Kidney (tissue), 13 donors: ENCODE measurements at regions not wholly inside any gene's neighbourhood (a gene's known extent, or its start where the extent isn't known, plus 50 kb on each side); places are given as distances from the start of the nearest gene placed in this dataset.
"Not testable (repeated sequence)": the region's sequence is repeated elsewhere in the genome, so short reads cannot be mapped to it uniquely, and the experiment has no call there.

ENCODE experiments used
- DNase-seq, 5 donors: peaks; one replicate each; pipeline ENCODE4 v3.0.0-alpha.2; 2013 to 2020
- FAIRE-seq: peaks from 2 replicates; lab custom pipeline; 2012; peaks lifted over from hg19 to GRCh38; lab: Jason Lieb, UNC
- H3K27ac ChIP-seq, 2 donors: one replicate each; pipeline ENCODE4 v1.7.0; 2013; ENCODE audit warnings: low read depth in 2 of 2, low read length in 2 of 2, inconsistent platforms in 1 of 2
- H3K27me3 ChIP-seq: one replicate; pipeline ENCODE4 v1.7.1; 2013; ENCODE audit warnings: low read length, inconsistent platforms; ENCODE audit not compliant: control insufficient read depth, insufficient read depth
- H3K36me3 ChIP-seq, 3 donors: one replicate each; pipeline versions ENCODE4 v1.7.0 to v1.7.1; 2013; ENCODE audit warnings: low read length in 3 of 3, control low read depth in 1 of 3, inconsistent platforms in 1 of 3; ENCODE audit not compliant: insufficient read depth in 3 of 3, control insufficient read depth in 2 of 3
- H3K4me1 ChIP-seq, 3 donors: one replicate each; pipeline versions ENCODE4 v1.7.0 to v1.7.1; 2013; ENCODE audit warnings: low read length in 3 of 3, inconsistent platforms in 1 of 3, low read depth in 1 of 3; ENCODE audit not compliant: control insufficient read depth in 2 of 3, insufficient read depth in 2 of 3
- H3K4me3 ChIP-seq, 3 donors: one replicate each; pipeline versions ENCODE4 v1.7.0 to v1.8.1; 2013; ENCODE audit warnings: low read length in 3 of 3, control low read depth in 1 of 3, inconsistent platforms in 1 of 3
- H3K9ac ChIP-seq, 3 donors: one replicate each; pipeline versions ENCODE4 v1.7.0 to v1.7.1; 2013; ENCODE audit warnings: low read length in 3 of 3, control low read depth in 1 of 3, inconsistent platforms in 1 of 3
- H3K9me3 ChIP-seq, 3 donors: one replicate each; pipeline versions ENCODE4 v1.7.0 to v1.7.1; 2013; ENCODE audit warnings: low read length in 3 of 3, control low read depth in 1 of 3, inconsistent platforms in 1 of 3; ENCODE audit not compliant: control insufficient read depth in 2 of 3, insufficient read depth in 1 of 3
- intact Hi-C: fragments of 100-400 bp; cut with DNase I; formaldehyde crosslinking; loops from one replicate; pipeline ENCODE4 v1.11.1; 2022
- TF ChIP-seq, protein P1 (sequence below): IDR thresholded peaks from 3 replicates; pipeline ENCODE4 v1.5.1; 2012; ENCODE audit warnings: mild to moderate bottlenecking, moderate library complexity, borderline replicate concordance; ENCODE audit not compliant: insufficient read depth; ENCODE audit errors: extremely low read depth
- donor health status: control.
- donor health status: control.
- donor health status: control.
- donor health status: control.
- donor health status: control.
- donor health status: DM: yes; HTN: yes; CAD: no.
- donor health status: Normal renal cell carcinoma (clear cell type).

DNA sequence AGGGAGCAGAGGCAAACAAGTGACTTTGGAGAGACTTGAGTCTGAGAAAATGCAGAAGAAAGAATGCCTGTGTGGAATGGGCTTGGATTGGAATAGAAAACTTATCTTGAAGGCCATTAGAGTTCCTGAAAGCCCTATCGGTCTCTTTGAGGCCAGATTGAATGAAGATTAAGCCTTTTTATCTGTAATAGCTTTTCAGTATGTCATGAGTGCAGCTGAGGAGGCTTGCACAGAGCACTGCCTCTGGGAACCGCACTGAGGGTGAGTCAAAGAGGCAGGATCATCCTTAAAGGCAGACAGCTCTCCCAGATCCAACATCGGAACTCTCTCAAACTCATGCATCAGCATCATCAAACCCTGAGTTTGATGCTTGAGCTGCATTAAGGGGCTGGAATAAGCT is 515.2 kb downstream of the NTRK3 start:
- H3K9me3 ChIP-seq, result no peaks in the 10 kb centered on the region
- no peaks in the 10 kb centered on the region for H3K27me3 ChIP-seq
- no peak overlapping the region for H3K9ac ChIP-seq
- no peaks in the 10 kb centered on the region for H3K36me3 ChIP-seq
- no peak for FAIRE-seq
- TF ChIP-seq, protein P1, sequence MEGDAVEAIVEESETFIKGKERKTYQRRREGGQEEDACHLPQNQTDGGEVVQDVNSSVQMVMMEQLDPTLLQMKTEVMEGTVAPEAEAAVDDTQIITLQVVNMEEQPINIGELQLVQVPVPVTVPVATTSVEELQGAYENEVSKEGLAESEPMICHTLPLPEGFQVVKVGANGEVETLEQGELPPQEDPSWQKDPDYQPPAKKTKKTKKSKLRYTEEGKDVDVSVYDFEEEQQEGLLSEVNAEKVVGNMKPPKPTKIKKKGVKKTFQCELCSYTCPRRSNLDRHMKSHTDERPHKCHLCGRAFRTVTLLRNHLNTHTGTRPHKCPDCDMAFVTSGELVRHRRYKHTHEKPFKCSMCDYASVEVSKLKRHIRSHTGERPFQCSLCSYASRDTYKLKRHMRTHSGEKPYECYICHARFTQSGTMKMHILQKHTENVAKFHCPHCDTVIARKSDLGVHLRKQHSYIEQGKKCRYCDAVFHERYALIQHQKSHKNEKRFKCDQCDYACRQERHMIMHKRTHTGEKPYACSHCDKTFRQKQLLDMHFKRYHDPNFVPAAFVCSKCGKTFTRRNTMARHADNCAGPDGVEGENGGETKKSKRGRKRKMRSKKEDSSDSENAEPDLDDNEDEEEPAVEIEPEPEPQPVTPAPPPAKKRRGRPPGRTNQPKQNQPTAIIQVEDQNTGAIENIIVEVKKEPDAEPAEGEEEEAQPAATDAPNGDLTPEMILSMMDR, result no peak
- no peaks in the 10 kb centered on the region for H3K4me1 ChIP-seq
- intact Hi-C loops, result no loop called here
- DNase-seq, result no peak
- H3K27ac ChIP-seq, result no peak overlapping the region
- H3K4me3 ChIP-seq, result no peak overlapping the region

DNA sequence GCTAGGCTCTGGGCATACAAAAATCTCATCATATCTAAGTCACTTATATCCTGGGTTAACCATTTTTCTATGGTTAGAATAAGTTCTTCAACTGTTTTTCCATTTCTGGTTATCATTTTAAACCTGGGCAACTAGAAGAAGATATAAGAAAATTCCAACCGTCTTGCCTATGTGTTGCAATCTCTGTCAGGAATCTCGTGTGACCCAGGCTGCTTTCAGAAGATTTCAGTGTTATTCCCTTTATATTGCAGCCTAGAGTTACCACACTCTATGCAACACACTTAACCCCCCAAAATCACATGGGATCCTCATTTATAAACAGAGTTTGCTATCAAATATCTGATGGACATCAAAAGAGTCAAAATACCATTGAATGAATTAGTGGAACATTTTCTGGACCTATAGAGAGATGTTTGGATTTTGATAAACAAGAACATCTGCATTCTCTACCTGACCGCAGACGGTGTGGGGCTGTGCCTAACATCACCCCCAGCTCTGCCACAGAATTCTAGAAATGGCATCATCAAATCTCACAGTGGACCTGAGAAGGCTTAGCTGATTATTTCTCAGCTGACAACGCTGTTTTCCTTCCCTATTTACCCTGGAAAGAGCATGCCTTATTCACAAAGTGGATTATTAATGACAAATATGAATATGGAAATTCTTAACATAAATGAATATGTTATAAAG is 515.7 kb downstream of the NTRK3 start:
- H3K4me1 ChIP-seq, result no peaks in the 10 kb centered on the region
- no peaks in the 10 kb centered on the region for H3K9me3 ChIP-seq
- FAIRE-seq (no peak), DNase-seq (no peak)
- H3K4me3 ChIP-seq, result no peak overlapping the region
- no peak overlapping the region for H3K27ac ChIP-seq
- H3K36me3 ChIP-seq, result no peaks in the 10 kb centered on the region
- no peak overlapping the region for H3K9ac ChIP-seq
- no peaks in the 10 kb centered on the region for H3K27me3 ChIP-seq
- intact Hi-C loops, result no loop called here
- TF ChIP-seq, protein P1, result no peak

DNA sequence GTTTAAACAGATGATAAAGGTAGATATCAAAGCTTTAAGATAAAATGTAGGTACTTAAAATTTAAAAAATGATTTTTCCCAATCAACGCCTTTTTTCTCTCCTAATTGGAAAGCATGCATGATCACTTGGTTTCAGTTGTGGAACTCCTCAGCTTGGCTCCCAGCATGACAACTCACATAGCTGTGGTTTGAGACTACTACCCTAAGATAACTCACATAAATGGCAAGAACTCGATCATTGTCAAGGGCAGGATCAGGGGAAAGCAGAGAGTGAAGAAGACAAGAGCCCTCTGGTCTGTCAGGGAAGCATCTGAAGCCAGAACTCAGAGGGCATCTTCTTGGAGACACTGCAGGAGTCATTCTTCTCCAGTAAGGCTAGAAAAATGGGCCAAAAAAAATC is 516.7 kb downstream of the NTRK3 start:
- Histone ChIP-seq H3K9ac (no peak overlapping the region), H3K36me3 (no peaks in the 10 kb centered on the region), H3K4me3 (no peak overlapping the region), H3K4me1 (no peaks in the 10 kb centered on the region), H3K27me3 (no peaks in the 10 kb centered on the region), H3K9me3 (no peaks in the 10 kb centered on the region), H3K27ac (no peak overlapping the region)
- intact Hi-C loops, result no loop called here
- DNase-seq, result no peak
- FAIRE-seq, result no peak
- TF ChIP-seq, protein P1, result no peak

DNA sequence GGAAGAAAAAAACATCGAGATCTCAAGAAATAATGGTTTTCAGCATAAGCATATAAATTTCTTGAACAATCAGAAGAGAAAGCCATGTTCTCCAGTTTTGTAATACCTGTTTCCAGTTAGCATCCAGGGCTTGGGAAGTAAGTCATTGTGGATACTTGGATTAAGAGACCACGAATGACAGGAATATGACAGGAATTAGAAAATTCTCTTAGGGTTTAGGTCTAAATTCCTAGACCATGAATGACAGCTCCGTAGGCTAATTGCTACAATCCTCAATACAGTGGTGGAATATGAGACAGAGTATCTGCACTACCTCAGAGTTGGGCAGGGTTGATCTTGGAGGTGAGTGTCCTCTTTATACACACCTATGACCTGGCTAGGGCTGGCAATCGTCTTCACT is 517.5 kb downstream of the NTRK3 start:
- Histone ChIP-seq H3K4me3 (no peak overlapping the region), H3K27me3 (no peaks in the 10 kb centered on the region), H3K27ac (no peak overlapping the region), H3K9me3 (no peaks in the 10 kb centered on the region), H3K4me1 (no peaks in the 10 kb centered on the region), H3K36me3 (no peaks in the 10 kb centered on the region), H3K9ac (no peak overlapping the region)
- TF ChIP-seq, protein P1, result no peak
- intact Hi-C loops, result no loop called here
- DNase-seq (no peak), FAIRE-seq (no peak)

DNA sequence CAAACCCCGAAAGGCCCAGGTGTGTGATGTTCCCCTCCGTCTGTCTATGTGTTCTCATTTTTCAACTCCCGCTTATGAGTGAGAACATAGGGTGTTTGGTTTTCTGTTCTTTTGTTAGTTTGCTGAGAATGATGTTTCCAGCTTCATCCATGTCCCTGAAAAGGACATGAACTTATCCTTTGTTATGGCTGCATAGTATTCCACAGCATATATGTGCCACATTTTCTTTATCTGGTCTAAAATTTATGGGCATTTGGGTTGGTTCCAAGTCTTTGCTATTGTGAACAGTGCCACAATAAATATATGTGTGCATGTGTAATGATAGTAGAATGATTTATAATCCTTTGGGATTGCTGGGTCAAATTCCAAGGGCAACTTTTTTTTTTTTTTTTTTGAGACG is 519.1 kb downstream of the NTRK3 start:
- DNase-seq, H3K4me3 ChIP-seq, intact Hi-C loops, H3K27me3 ChIP-seq, H3K9me3 ChIP-seq, H3K4me1 ChIP-seq, H3K9ac ChIP-seq, H3K36me3 ChIP-seq, FAIRE-seq, H3K27ac ChIP-seq: not testable (repeated sequence)
